Astrocyte (in vitro differentiated cells and primary cell): ENCODE measurements at regions not wholly inside any gene's neighbourhood (a gene's known extent, or its start where the extent isn't known, plus 50 kb on each side); places are given as distances from the start of the nearest gene placed in this dataset.

ENCODE experiments used
- DNase-seq: peaks from one replicate; pipeline ENCODE4 v3.0.0-alpha.2; 2010; ENCODE audit warnings: low read depth
- FAIRE-seq: peaks from 2 replicates; lab custom pipeline; 2011; peaks lifted over from hg19 to GRCh38; lab: Jason Lieb, UNC
- H2AFZ ChIP-seq: 2 replicates; pipeline ENCODE4 v1.6.0; 2012; ENCODE audit warnings: low read depth, low read length, inconsistent platforms
- H3K27ac ChIP-seq: 2 replicates; pipeline ENCODE4 v1.5.1; 2011; ENCODE audit warnings: low read depth, low read length, inconsistent platforms
- H3K27me3 ChIP-seq: 2 replicates; pipeline ENCODE4 v1.6.0; 2011; ENCODE audit warnings: low read length, inconsistent platforms; ENCODE audit not compliant: insufficient read depth
- H3K36me3 ChIP-seq: 2 replicates; pipeline ENCODE4 v1.5.1; 2011; ENCODE audit warnings: low read length, inconsistent platforms; ENCODE audit not compliant: insufficient read depth
- H3K4me1 ChIP-seq: 2 replicates; pipeline ENCODE4 v1.5.1; 2011; ENCODE audit warnings: low read length, inconsistent platforms; ENCODE audit not compliant: insufficient read depth
- H3K4me2 ChIP-seq: 2 replicates; pipeline ENCODE4 v1.6.0; 2012; ENCODE audit warnings: low read length, inconsistent platforms
- H3K4me3 ChIP-seq: 2 replicates; pipeline ENCODE4 v1.5.1; 2011; ENCODE audit warnings: low read depth, mild to moderate bottlenecking, low read length, inconsistent platforms; ENCODE audit not compliant: insufficient read depth
- H3K79me2 ChIP-seq: 2 replicates; pipeline ENCODE4 v1.6.0; 2012; ENCODE audit warnings: mild to moderate bottlenecking, low read length, inconsistent platforms; ENCODE audit not compliant: insufficient read depth
- H3K9ac ChIP-seq: 2 replicates; pipeline ENCODE4 v1.6.0; 2012; ENCODE audit warnings: mild to moderate bottlenecking, low read length, inconsistent platforms
- H3K9me3 ChIP-seq: 2 replicates; pipeline ENCODE4 v1.5.1; 2012; ENCODE audit warnings: low read depth, mild to moderate bottlenecking, low read length, inconsistent platforms; ENCODE audit not compliant: insufficient read depth
- H4K20me1 ChIP-seq: 2 replicates; pipeline ENCODE4 v1.6.0; 2012; ENCODE audit warnings: low read length, inconsistent platforms; ENCODE audit not compliant: insufficient read depth
- H3K27ac Mint-ChIP-seq: one replicate; pipeline ENCODE4 v1.8.0; 2021; ENCODE audit warnings: mild to moderate bottlenecking, mixed read lengths; ENCODE audit not compliant: unreplicated experiment
- H3K27me3 Mint-ChIP-seq: one replicate; pipeline ENCODE4 v1.8.0; 2021; ENCODE audit warnings: low read depth, mixed read lengths; ENCODE audit not compliant: unreplicated experiment
- H3K36me3 Mint-ChIP-seq: one replicate; pipeline ENCODE4 v1.8.0; 2021; ENCODE audit warnings: low read depth, mixed read lengths; ENCODE audit not compliant: unreplicated experiment
- H3K4me1 Mint-ChIP-seq: one replicate; pipeline ENCODE4 v1.8.0; 2021; ENCODE audit warnings: low read depth, mixed read lengths; ENCODE audit not compliant: unreplicated experiment
- H3K4me3 Mint-ChIP-seq: one replicate; pipeline ENCODE4 v1.8.0; 2021; ENCODE audit warnings: mild to moderate bottlenecking, moderate library complexity, mixed read lengths; ENCODE audit not compliant: unreplicated experiment
- H3K9me3 Mint-ChIP-seq: one replicate; pipeline ENCODE4 v1.8.0; 2021; ENCODE audit warnings: mild to moderate bottlenecking, mixed read lengths; ENCODE audit not compliant: unreplicated experiment
- CTCF ChIP-seq: IDR thresholded peaks from 2 replicates; pipeline ENCODE4 v1.5.1; 2011; ENCODE audit warnings: low read depth, mild to moderate bottlenecking, inconsistent platforms, low read length, moderate library complexity; ENCODE audit not compliant: insufficient read depth
- EZH2 ChIP-seq: IDR thresholded peaks from 2 replicates; pipeline ENCODE4 v1.6.1; 2012; ENCODE audit warnings: mild to moderate bottlenecking, low read length, inconsistent platforms; ENCODE audit not compliant: insufficient read depth

- no peak for FAIRE-seq
Observed at GRCh38 chr20:48291896-48292295, 506.6 kb upstream of the SULF2 start.

GRCh38 chr20:48288930-48289507 lies 503.7 kb upstream of the SULF2 start:
- H3K36me3 ChIP-seq, result no peaks in the 10 kb centered on the region
- peaks cover 1% of the 10 kb centered on the region for H3K36me3 Mint-ChIP-seq
- H3K27ac Mint-ChIP-seq, result no peak overlapping the region
- no peak overlapping the region for H3K4me3 Mint-ChIP-seq
- H3K27me3 ChIP-seq, result peaks cover 15% of the 10 kb centered on the region
- no peaks in the 10 kb centered on the region for H3K79me2 ChIP-seq
- H3K9me3 ChIP-seq, result no peaks in the 10 kb centered on the region
- peaks cover 15% of the 10 kb centered on the region for H3K4me1 ChIP-seq
- DNase-seq, result no peak
- H3K4me3 ChIP-seq, result no peak overlapping the region
- peaks cover 38% of the 10 kb centered on the region for H3K4me1 Mint-ChIP-seq
- no peak for TF ChIP-seq CTCF
- TF ChIP-seq EZH2, result no peak
- peaks cover 21% of the 10 kb centered on the region for H3K27me3 Mint-ChIP-seq
- no peak overlapping the region for H3K4me2 ChIP-seq
- no peak overlapping the region for H3K27ac ChIP-seq
- no peak overlapping the region for H3K9ac ChIP-seq
- H4K20me1 ChIP-seq, result no peaks in the 10 kb centered on the region
- FAIRE-seq, result no peak
- peaks cover 3% of the 10 kb centered on the region for H3K9me3 Mint-ChIP-seq
- no peak overlapping the region for H2AFZ ChIP-seq

More at GRCh38 chr20:48291896-48292295, 506.6 kb upstream of the SULF2 start:
- H3K27ac Mint-ChIP-seq, result no peak overlapping the region
- peaks cover 43% of the 10 kb centered on the region for H3K4me1 Mint-ChIP-seq
- H3K4me2 ChIP-seq, result no peak overlapping the region
- no peaks in the 10 kb centered on the region for H3K79me2 ChIP-seq
- H3K27me3 Mint-ChIP-seq, result peaks cover 21% of the 10 kb centered on the region
- peaks cover 1% of the 10 kb centered on the region for H3K36me3 Mint-ChIP-seq
- TF ChIP-seq CTCF (no peak), EZH2 (no peak)
- no peak overlapping the region for H3K9ac ChIP-seq
- no peaks in the 10 kb centered on the region for H3K9me3 ChIP-seq
- H2AFZ ChIP-seq, result no peak overlapping the region
- no peak overlapping the region for H3K4me3 ChIP-seq
- DNase-seq, result peak; percentile 41
- H3K27me3 ChIP-seq, result peaks cover 15% of the 10 kb centered on the region
- peaks cover 3% of the 10 kb centered on the region for H3K9me3 Mint-ChIP-seq
- H4K20me1 ChIP-seq, result no peaks in the 10 kb centered on the region
- H3K4me3 Mint-ChIP-seq, result no peak overlapping the region
- peaks cover 34% of the 10 kb centered on the region for H3K4me1 ChIP-seq
- H3K27ac ChIP-seq, result no peak overlapping the region
- no peaks in the 10 kb centered on the region for H3K36me3 ChIP-seq

GRCh38 chr20:48287552-48288170 lies 502.4 kb upstream of the SULF2 start:
- DNase-seq, result no peak
- no peaks in the 10 kb centered on the region for H4K20me1 ChIP-seq
- no peaks in the 10 kb centered on the region for H3K36me3 ChIP-seq
- H3K9me3 ChIP-seq, result no peaks in the 10 kb centered on the region
- Mint-ChIP-seq H3K27ac (peak overlapping the region; percentile 71), H3K9me3 (peaks cover 5% of the 10 kb centered on the region), H3K27me3 (peaks cover 21% of the 10 kb centered on the region), H3K4me1 (peaks cover 34% of the 10 kb centered on the region), H3K36me3 (peaks cover 1% of the 10 kb centered on the region), H3K4me3 (no peak overlapping the region)
- H3K79me2 ChIP-seq, result no peaks in the 10 kb centered on the region
- no peak overlapping the region for H2AFZ ChIP-seq
- no peak overlapping the region for H3K9ac ChIP-seq
- H3K4me2 ChIP-seq, result no peak overlapping the region
- no peak overlapping the region for H3K27ac ChIP-seq
- no peak for FAIRE-seq
- H3K4me3 ChIP-seq, result no peak overlapping the region
- H3K4me1 ChIP-seq, result peaks cover 19% of the 10 kb centered on the region
- H3K27me3 ChIP-seq, result peaks cover 15% of the 10 kb centered on the region
- TF ChIP-seq EZH2 (no peak), CTCF (no peak)
